ENCODE measurements at regions not wholly inside any gene's neighbourhood (a gene's known extent, or its start where the extent isn't known, plus 50 kb on each side); places are given as distances from the start of the nearest gene placed in this dataset.

DNA sequence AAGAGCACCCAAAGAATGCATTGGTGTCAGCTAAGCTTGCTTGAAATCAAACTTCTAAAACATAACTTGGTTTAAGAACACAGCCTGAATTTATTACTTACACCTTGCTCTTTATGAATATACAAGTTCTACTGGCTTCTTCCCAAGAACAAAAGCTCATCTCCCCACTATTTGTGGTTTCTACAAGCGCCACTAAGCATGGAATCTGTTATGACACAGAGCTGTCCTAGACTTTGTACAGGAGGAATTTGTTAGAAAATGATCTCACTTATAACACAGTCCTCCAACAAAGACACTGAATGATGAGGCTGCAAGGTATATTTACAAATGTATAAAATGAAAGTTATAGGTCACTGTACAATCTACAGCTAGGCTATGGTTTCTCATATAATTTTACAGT lies 452.1 kb downstream of the BCAT1 start:
- DNase-seq (ENCODE audit: low spot score) (no peak), ATAC-seq (ENCODE audit: low read depth) (no peak)
- TF ChIP-seq, protein P1, sequence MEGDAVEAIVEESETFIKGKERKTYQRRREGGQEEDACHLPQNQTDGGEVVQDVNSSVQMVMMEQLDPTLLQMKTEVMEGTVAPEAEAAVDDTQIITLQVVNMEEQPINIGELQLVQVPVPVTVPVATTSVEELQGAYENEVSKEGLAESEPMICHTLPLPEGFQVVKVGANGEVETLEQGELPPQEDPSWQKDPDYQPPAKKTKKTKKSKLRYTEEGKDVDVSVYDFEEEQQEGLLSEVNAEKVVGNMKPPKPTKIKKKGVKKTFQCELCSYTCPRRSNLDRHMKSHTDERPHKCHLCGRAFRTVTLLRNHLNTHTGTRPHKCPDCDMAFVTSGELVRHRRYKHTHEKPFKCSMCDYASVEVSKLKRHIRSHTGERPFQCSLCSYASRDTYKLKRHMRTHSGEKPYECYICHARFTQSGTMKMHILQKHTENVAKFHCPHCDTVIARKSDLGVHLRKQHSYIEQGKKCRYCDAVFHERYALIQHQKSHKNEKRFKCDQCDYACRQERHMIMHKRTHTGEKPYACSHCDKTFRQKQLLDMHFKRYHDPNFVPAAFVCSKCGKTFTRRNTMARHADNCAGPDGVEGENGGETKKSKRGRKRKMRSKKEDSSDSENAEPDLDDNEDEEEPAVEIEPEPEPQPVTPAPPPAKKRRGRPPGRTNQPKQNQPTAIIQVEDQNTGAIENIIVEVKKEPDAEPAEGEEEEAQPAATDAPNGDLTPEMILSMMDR (IDR thresholded peaks at IDR 0.05; ENCODE audit: poor library complexity, severe bottlenecking) = no peak
- Histone ChIP-seq H3K36me3 (ENCODE audit: low read depth) (no peaks in the 10 kb centered on the region), H3K27me3 (ENCODE audit: insufficient read depth, poor library complexity, severe bottlenecking) (no peaks in the 10 kb centered on the region), H3K4me1 (ENCODE audit: insufficient read depth, poor library complexity, severe bottlenecking) (no peaks in the 10 kb centered on the region), H3K27ac (ENCODE audit: poor library complexity, severe bottlenecking) (no peak overlapping the region), H3K9me3 (ENCODE audit: severe bottlenecking) (no peaks in the 10 kb centered on the region), H3K4me3 (ENCODE audit: severe bottlenecking) (no peak overlapping the region)

DNA sequence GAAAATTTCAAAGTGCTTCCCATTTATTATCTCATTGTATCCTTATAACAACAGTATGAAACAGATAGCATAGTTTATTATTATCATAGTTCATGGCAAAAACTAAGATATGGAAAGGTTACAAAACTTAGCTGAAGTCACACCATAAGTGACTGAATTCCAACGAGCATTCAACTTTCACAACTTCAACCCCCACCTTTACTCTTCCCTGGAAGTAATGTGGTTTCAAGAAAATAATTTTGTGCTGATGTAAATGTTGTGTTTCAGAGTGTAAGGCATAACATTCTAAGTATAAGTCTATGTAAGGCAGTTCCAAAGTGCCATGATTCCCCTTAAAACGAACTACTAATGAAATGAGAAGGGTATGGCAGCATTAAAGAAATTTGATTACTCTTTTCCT lies 454.5 kb downstream of the BCAT1 start:
- no peaks in the 10 kb centered on the region for H3K9me3 ChIP-seq (ENCODE audit: severe bottlenecking)
- H3K4me3 ChIP-seq (ENCODE audit: severe bottlenecking) = no peak overlapping the region
- no peak for ATAC-seq (ENCODE audit: low read depth)
- DNase-seq (ENCODE audit: low spot score) = no peak
- TF ChIP-seq, protein P1 (IDR thresholded peaks at IDR 0.05; ENCODE audit: poor library complexity, severe bottlenecking) = no peak
- H3K27me3 ChIP-seq (ENCODE audit: insufficient read depth, poor library complexity, severe bottlenecking) = no peaks in the 10 kb centered on the region
- H3K36me3 ChIP-seq (ENCODE audit: low read depth) = no peaks in the 10 kb centered on the region
- H3K27ac ChIP-seq (ENCODE audit: poor library complexity, severe bottlenecking) = no peak overlapping the region
- H3K4me1 ChIP-seq (ENCODE audit: insufficient read depth, poor library complexity, severe bottlenecking) = no peaks in the 10 kb centered on the region

DNA sequence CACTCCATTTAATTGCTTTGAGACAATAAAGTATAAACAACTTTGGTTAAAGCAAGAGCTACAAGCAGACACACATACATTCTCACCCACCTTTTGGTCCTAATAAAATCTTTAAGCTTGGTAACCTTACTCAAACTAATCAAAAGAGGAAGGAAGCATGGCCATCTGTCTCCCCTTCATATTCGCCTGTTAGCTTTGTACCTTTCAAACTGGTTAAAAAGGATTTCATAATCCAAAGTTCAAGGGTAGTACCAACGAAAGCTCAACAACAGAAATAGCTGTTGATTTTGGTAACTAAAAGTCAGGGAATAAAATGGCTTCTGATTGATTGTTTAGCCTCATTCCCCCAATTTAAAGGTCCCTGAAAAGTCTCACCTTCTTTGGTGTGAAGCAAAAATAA lies 456.9 kb downstream of the BCAT1 start:
- H3K4me3 ChIP-seq (ENCODE audit: severe bottlenecking) = no peak overlapping the region
- TF ChIP-seq, protein P1 (IDR thresholded peaks at IDR 0.05; ENCODE audit: poor library complexity, severe bottlenecking) = no peak
- H3K36me3 ChIP-seq (ENCODE audit: low read depth) = no peaks in the 10 kb centered on the region
- H3K4me1 ChIP-seq (ENCODE audit: insufficient read depth, poor library complexity, severe bottlenecking) = no peaks in the 10 kb centered on the region
- no peaks in the 10 kb centered on the region for H3K9me3 ChIP-seq (ENCODE audit: severe bottlenecking)
- ATAC-seq (ENCODE audit: low read depth) (no peak), DNase-seq (ENCODE audit: low spot score) (no peak)
- no peaks in the 10 kb centered on the region for H3K27me3 ChIP-seq (ENCODE audit: insufficient read depth, poor library complexity, severe bottlenecking)
- no peak overlapping the region for H3K27ac ChIP-seq (ENCODE audit: poor library complexity, severe bottlenecking)

DNA sequence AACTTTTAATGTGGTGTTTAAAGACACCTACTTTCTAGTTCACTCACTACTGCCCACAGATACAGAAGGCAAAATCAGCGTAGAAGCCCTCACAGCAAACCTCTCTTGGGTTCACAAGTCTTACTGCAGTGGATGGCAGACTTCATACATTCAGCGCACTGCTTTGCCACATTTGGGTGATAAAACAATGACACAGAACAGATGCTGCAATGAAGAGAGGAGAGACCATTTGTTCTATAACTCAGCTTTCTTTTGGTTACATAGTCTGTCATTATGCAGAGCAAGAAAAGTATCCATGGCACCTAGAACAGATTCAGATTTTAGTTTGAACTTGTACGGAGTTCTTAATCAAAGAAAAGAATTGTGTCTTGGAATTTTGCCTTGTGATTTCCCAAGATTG lies 459.0 kb downstream of the BCAT1 start:
- DNase-seq (ENCODE audit: low spot score) (no peak), ATAC-seq (ENCODE audit: low read depth) (no peak)
- H3K4me1 ChIP-seq (ENCODE audit: insufficient read depth, poor library complexity, severe bottlenecking) = no peaks in the 10 kb centered on the region
- no peaks in the 10 kb centered on the region for H3K27me3 ChIP-seq (ENCODE audit: insufficient read depth, poor library complexity, severe bottlenecking)
- no peak overlapping the region for H3K4me3 ChIP-seq (ENCODE audit: severe bottlenecking)
- no peak overlapping the region for H3K27ac ChIP-seq (ENCODE audit: poor library complexity, severe bottlenecking)
- H3K9me3 ChIP-seq (ENCODE audit: severe bottlenecking) = no peaks in the 10 kb centered on the region
- TF ChIP-seq, protein P1 (IDR thresholded peaks at IDR 0.05; ENCODE audit: poor library complexity, severe bottlenecking) = no peak
- H3K36me3 ChIP-seq (ENCODE audit: low read depth) = no peaks in the 10 kb centered on the region

DNA sequence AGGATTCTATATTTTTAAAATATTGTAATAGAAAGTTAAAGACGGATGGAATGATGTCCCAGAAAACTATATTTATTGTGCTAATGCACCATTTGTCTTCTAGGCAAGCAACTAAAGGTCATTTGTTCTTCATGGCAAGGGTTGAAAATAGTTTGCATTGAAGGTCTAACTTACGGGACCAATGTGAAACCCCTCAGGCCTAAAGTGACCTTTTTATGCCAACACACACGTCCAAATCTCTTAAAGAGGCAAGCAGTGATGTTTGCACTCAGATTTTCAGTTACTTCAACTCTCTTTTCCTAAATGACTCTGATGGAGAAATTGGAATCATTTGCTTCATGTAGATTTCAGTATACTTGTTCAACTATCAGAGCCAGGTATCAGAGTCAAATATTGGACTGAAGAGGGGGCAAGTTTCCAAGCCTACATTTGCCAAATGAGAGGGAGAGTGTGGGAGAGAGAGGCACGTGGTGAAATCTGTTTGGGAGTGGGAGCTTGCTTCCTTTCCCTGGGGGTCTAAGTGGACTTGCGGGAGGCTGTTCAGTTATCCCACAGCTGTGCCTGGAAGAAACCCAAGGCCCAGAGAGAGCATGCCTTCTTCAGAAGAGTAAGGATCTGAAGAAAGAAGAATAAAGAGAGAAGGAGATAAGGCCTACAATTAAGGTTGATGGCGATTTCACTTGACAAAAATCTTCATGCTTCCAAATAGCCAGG lies 459.8 kb downstream of the BCAT1 start:
- Histone ChIP-seq H3K27me3 (ENCODE audit: insufficient read depth, poor library complexity, severe bottlenecking) (no peaks in the 10 kb centered on the region), H3K4me3 (ENCODE audit: severe bottlenecking) (no peak overlapping the region), H3K9me3 (ENCODE audit: severe bottlenecking) (no peaks in the 10 kb centered on the region), H3K27ac (ENCODE audit: poor library complexity, severe bottlenecking) (no peak overlapping the region), H3K4me1 (ENCODE audit: insufficient read depth, poor library complexity, severe bottlenecking) (no peaks in the 10 kb centered on the region), H3K36me3 (ENCODE audit: low read depth) (no peaks in the 10 kb centered on the region)
- ATAC-seq (ENCODE audit: low read depth) (no peak), DNase-seq (ENCODE audit: low spot score) (no peak)
- TF ChIP-seq, protein P1 (IDR thresholded peaks at IDR 0.05; ENCODE audit: poor library complexity, severe bottlenecking) = no peak

All from RWPE2 (cell line).